Loucy (cell line): ENCODE measurements at regions not wholly inside any gene's neighbourhood (a gene's known extent, or its start where the extent isn't known, plus 50 kb on each side); places are given as distances from the start of the nearest gene placed in this dataset.

Experiments
- CTCF ChIP-seq: fragments of 200-600 bp; sonication (generic); conservative IDR thresholded peaks from 2 replicates; pipeline ENCODE4 v1.5.1; 2014; ENCODE audit warnings: mild to moderate bottlenecking, antibody characterized with exemption, low read length
- EZH2phosphoT487 ChIP-seq: fragments of 200-600 bp; IDR thresholded peaks from 2 replicates; pipeline ENCODE4 v1.6.1; 2018; ENCODE audit warnings: antibody characterized with exemption, mild to moderate bottlenecking, moderate library complexity, borderline replicate concordance

- TF ChIP-seq EZH2phosphoT487 (no peak), CTCF (no peak)
These were observed 72.7 kb upstream of the ITPRID2 start for GRCh38 chr2:181818840-181819239.
